Hematopoietic multipotent progenitor cell treated with erythropoietin and hydrocortisone succinate and interleukin-3 and kit ligand, for 15 days (in vitro differentiated cells): ENCODE measurements at regions not wholly inside any gene's neighbourhood (a gene's known extent, or its start where the extent isn't known, plus 50 kb on each side); places are given as distances from the start of the nearest gene placed in this dataset.
"Not testable (repeated sequence)": the region's sequence is repeated elsewhere in the genome, so short reads cannot be mapped to it uniquely, and the experiment has no call there.

ENCODE experiments used
- DNase-seq: peaks from one replicate; pipeline ENCODE4 v3.0.0-alpha.2; 2015; ENCODE audit warnings: low spot score

GRCh38 chr11:37430966-37431632 lies 833.1 kb upstream of the RAG2 start:
- DNase-seq, result not testable (repeated sequence)

GRCh38 chr11:37422511-37422910 lies 824.5 kb upstream of the RAG2 start:
- DNase-seq, result no peak

- no peak for DNase-seq
Observed at GRCh38 chr11:37411289-37411688, 813.3 kb upstream of the RAG2 start.

GRCh38 chr11:37409124-37409523 lies 811.1 kb upstream of the RAG2 start:
- no peak for DNase-seq

GRCh38 chr11:37407461-37407860 lies 809.4 kb upstream of the RAG2 start:
- DNase-seq, result no peak

GRCh38 chr11:37406651-37407050 lies 808.6 kb upstream of the RAG2 start:
- DNase-seq, result no peak

- no peak for DNase-seq
Observed at GRCh38 chr11:37404231-37404630, 806.2 kb upstream of the RAG2 start.

- DNase-seq, result no peak
Observed at GRCh38 chr11:37402663-37403062, 804.6 kb upstream of the RAG2 start.

GRCh38 chr11:37394236-37394870 lies 796.3 kb upstream of the RAG2 start:
- no peak for DNase-seq

GRCh38 chr11:37391615-37392014 lies 793.6 kb upstream of the RAG2 start:
- no peak for DNase-seq

GRCh38 chr11:37390576-37391083 lies 792.6 kb upstream of the RAG2 start:
- DNase-seq, result no peak

GRCh38 chr11:37378958-37379357 lies 780.9 kb upstream of the RAG2 start:
- no peak for DNase-seq

GRCh38 chr11:37372667-37373066 lies 774.6 kb upstream of the RAG2 start:
- no peak for DNase-seq

- no peak for DNase-seq
Observed at GRCh38 chr11:37371346-37371970, 773.4 kb upstream of the RAG2 start.

GRCh38 chr11:37370817-37371216 lies 772.8 kb upstream of the RAG2 start:
- DNase-seq, result no peak

- DNase-seq, result no peak
Observed at GRCh38 chr11:37364246-37364839, 766.3 kb upstream of the RAG2 start.

- DNase-seq, result no peak
Observed at GRCh38 chr11:37353192-37353591, 755.2 kb upstream of the RAG2 start.

- DNase-seq, result no peak
Observed at GRCh38 chr11:37352485-37352884, 754.4 kb upstream of the RAG2 start.

GRCh38 chr11:37343290-37343689 lies 745.3 kb upstream of the RAG2 start:
- DNase-seq, result no peak

- DNase-seq, result no peak
Observed at GRCh38 chr11:37336401-37336800, 738.4 kb upstream of the RAG2 start.

- no peak for DNase-seq
Observed at GRCh38 chr11:37333345-37333744, 735.3 kb upstream of the RAG2 start.

- DNase-seq, result no peak
Observed at GRCh38 chr11:37323843-37324242, 725.8 kb upstream of the RAG2 start.
